ENCODE measurements at regions not wholly inside any gene's neighbourhood (a gene's known extent, or its start where the extent isn't known, plus 50 kb on each side); places are given as distances from the start of the nearest gene placed in this dataset.

- H3K4me3 Mint-ChIP-seq: no peak overlapping the region
- no peak for TF ChIP-seq EZH2phosphoT487 (IDR thresholded peaks at IDR 0.05)
- no peak for TF ChIP-seq EZH2 (IDR thresholded peaks at IDR 0.05)
- TF ChIP-seq, protein P1, sequence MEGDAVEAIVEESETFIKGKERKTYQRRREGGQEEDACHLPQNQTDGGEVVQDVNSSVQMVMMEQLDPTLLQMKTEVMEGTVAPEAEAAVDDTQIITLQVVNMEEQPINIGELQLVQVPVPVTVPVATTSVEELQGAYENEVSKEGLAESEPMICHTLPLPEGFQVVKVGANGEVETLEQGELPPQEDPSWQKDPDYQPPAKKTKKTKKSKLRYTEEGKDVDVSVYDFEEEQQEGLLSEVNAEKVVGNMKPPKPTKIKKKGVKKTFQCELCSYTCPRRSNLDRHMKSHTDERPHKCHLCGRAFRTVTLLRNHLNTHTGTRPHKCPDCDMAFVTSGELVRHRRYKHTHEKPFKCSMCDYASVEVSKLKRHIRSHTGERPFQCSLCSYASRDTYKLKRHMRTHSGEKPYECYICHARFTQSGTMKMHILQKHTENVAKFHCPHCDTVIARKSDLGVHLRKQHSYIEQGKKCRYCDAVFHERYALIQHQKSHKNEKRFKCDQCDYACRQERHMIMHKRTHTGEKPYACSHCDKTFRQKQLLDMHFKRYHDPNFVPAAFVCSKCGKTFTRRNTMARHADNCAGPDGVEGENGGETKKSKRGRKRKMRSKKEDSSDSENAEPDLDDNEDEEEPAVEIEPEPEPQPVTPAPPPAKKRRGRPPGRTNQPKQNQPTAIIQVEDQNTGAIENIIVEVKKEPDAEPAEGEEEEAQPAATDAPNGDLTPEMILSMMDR (IDR thresholded peaks at IDR 0.05): no peak
- no peaks in the 10 kb centered on the region for H3K9me3 ChIP-seq (ENCODE audit: low read depth)
- no peaks in the 10 kb centered on the region for H3K36me3 Mint-ChIP-seq
- H3K79me2 ChIP-seq (ENCODE audit: low read depth): no peaks in the 10 kb centered on the region
- H3K36me3 ChIP-seq: no peaks in the 10 kb centered on the region
- H3K4me1 Mint-ChIP-seq: peaks cover 45% of the 10 kb centered on the region
- peaks cover 28% of the 10 kb centered on the region for H3K4me1 ChIP-seq
- DNase-seq (ENCODE audit: low spot score): no peak
- no peaks in the 10 kb centered on the region for H3K27me3 ChIP-seq
- H3K4me2 ChIP-seq: no peak overlapping the region
- peaks cover 2% of the 10 kb centered on the region for H3F3A ChIP-seq (ENCODE audit: low read depth)
- no peak overlapping the region for H2AFZ ChIP-seq (replicated peaks)
- no peak overlapping the region for H3K27ac ChIP-seq
- H3K27ac Mint-ChIP-seq: no peak overlapping the region
- H3K9me3 Mint-ChIP-seq: no peaks in the 10 kb centered on the region
- no peak overlapping the region for H3K9ac ChIP-seq
- no peak overlapping the region for H3K4me3 ChIP-seq
- H3K27me3 Mint-ChIP-seq (ENCODE audit: insufficient read depth, low read depth): peaks cover 12% of the 10 kb centered on the region
- H4K20me1 ChIP-seq (ENCODE audit: low read depth): no peaks in the 10 kb centered on the region
Measured at GRCh38 chr18:76685402-76685801, 137.0 kb upstream of the ZNF236 start.

DNA sequence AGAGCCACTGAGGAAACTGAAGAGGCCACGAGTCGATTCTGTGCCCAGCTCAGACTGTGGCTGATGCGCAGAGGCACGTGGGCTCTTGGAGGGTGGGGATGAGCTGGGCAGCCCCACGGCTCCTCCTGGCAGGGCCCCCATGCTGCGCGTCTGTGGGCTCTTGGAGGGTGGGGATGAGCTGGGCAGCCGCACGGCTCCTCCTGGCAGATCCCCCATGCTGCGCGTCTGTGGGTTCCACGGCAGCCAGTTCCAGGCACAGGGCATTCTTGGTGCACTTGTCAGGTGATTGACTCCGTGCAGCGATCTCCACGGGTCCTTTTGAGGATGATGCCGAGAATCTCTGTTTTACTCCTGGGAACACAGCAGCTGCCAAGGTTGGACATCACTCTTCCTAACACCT lies 138.1 kb upstream of the ZNF236 start:
- no peaks in the 10 kb centered on the region for H3K36me3 Mint-ChIP-seq
- no peak for DNase-seq (ENCODE audit: low spot score)
- no peak overlapping the region for H3K9ac ChIP-seq
- H3K27ac Mint-ChIP-seq: no peak overlapping the region
- no peaks in the 10 kb centered on the region for H3K9me3 Mint-ChIP-seq
- H3K27ac ChIP-seq: no peak overlapping the region
- peaks cover 15% of the 10 kb centered on the region for H3K27me3 Mint-ChIP-seq (ENCODE audit: insufficient read depth, low read depth)
- TF ChIP-seq EZH2phosphoT487 (IDR thresholded peaks at IDR 0.05) (no peak), EZH2 (IDR thresholded peaks at IDR 0.05) (no peak)
- TF ChIP-seq, protein P1 (IDR thresholded peaks at IDR 0.05): no peak
- peaks cover 34% of the 10 kb centered on the region for H3K4me1 ChIP-seq
- H3K27me3 ChIP-seq: no peaks in the 10 kb centered on the region
- H3K9me3 ChIP-seq (ENCODE audit: low read depth): no peaks in the 10 kb centered on the region
- no peaks in the 10 kb centered on the region for H3K79me2 ChIP-seq (ENCODE audit: low read depth)
- H3K4me1 Mint-ChIP-seq: peaks cover 51% of the 10 kb centered on the region
- no peak overlapping the region for H3K4me2 ChIP-seq
- H3K36me3 ChIP-seq: no peaks in the 10 kb centered on the region
- H4K20me1 ChIP-seq (ENCODE audit: low read depth): no peaks in the 10 kb centered on the region
- no peak overlapping the region for H2AFZ ChIP-seq (replicated peaks)
- no peak overlapping the region for H3K4me3 Mint-ChIP-seq
- no peak overlapping the region for H3K4me3 ChIP-seq
- peaks cover 14% of the 10 kb centered on the region for H3F3A ChIP-seq (ENCODE audit: low read depth)

DNA sequence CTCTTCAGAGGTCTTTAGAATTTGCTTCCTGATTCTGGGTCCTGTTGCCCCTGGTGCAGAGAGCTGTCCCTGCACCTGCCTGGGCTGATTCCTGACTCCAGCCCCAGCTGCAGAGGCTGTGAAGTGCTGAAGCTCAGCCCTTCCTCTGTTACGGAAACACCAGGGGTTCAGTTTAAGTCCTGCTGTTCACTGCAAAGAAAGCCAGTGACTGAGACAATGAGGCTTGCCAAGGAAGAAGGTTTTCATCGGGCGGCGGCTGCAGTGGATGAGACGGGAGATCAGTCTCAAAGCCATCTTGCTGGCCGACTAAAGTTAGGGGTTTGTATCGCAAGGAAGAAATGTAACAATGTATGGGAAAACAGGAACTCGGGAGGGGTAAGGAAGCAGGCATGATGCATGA lies 142.4 kb upstream of the ZNF236 start:
- Mint-ChIP-seq H3K4me1 (peaks cover 30% of the 10 kb centered on the region), H3K9me3 (no peaks in the 10 kb centered on the region), H3K4me3 (no peak overlapping the region), H3K27me3 (ENCODE audit: insufficient read depth, low read depth) (peaks cover 8% of the 10 kb centered on the region), H3K36me3 (no peaks in the 10 kb centered on the region), H3K27ac (peak overlapping the region; percentile 93)
- H3K36me3 ChIP-seq: no peaks in the 10 kb centered on the region
- peak overlapping the region; percentile 30 for H3K4me2 ChIP-seq
- H4K20me1 ChIP-seq (ENCODE audit: low read depth): no peaks in the 10 kb centered on the region
- no peaks in the 10 kb centered on the region for H3K27me3 ChIP-seq
- no peak overlapping the region for H3K4me3 ChIP-seq
- peaks cover 21% of the 10 kb centered on the region for H3K4me1 ChIP-seq
- peaks cover 16% of the 10 kb centered on the region for H3F3A ChIP-seq (ENCODE audit: low read depth)
- no peaks in the 10 kb centered on the region for H3K79me2 ChIP-seq (ENCODE audit: low read depth)
- H3K9ac ChIP-seq: no peak overlapping the region
- TF ChIP-seq, protein P1 (IDR thresholded peaks at IDR 0.05): no peak
- no peak for TF ChIP-seq EZH2 (IDR thresholded peaks at IDR 0.05)
- no peak for TF ChIP-seq EZH2phosphoT487 (IDR thresholded peaks at IDR 0.05)
- no peak overlapping the region for H2AFZ ChIP-seq (replicated peaks)
- no peaks in the 10 kb centered on the region for H3K9me3 ChIP-seq (ENCODE audit: low read depth)
- peak; percentile 73 for DNase-seq (ENCODE audit: low spot score)
- no peak overlapping the region for H3K27ac ChIP-seq

Measured in neural progenitor cell (in vitro differentiated cells).